Subcutaneous abdominal adipose tissue (tissue), 5 donors: ENCODE measurements at regions not wholly inside any gene's neighbourhood (a gene's known extent, or its start where the extent isn't known, plus 50 kb on each side); places are given as distances from the start of the nearest gene placed in this dataset.

Experiments
- H3K27ac ChIP-seq: one replicate; pipeline ENCODE4 v1.7.0; 2013; ENCODE audit warnings: low read depth, mild to moderate bottlenecking, inconsistent platforms, low read length, moderate library complexity
- H3K27me3 ChIP-seq, 5 donors: one replicate each; pipeline ENCODE4 v1.7.0; 2013; ENCODE audit warnings: low read length in 5 of 5, inconsistent platforms in 1 of 5; ENCODE audit not compliant: control insufficient read depth in 5 of 5, insufficient read depth in 4 of 5
- H3K36me3 ChIP-seq, 5 donors: one replicate each; pipeline ENCODE4 v1.7.0; 2013; ENCODE audit warnings: low read length in 5 of 5; ENCODE audit not compliant: control insufficient read depth in 5 of 5, insufficient read depth in 5 of 5
- H3K4me1 ChIP-seq, 5 donors: one replicate each; pipeline ENCODE4 v1.7.0; 2013; ENCODE audit warnings: low read length in 5 of 5, mild to moderate bottlenecking in 3 of 5, moderate library complexity in 1 of 5; ENCODE audit not compliant: control insufficient read depth in 5 of 5, insufficient read depth in 5 of 5
- H3K4me3 ChIP-seq, 5 donors: one replicate each; pipeline ENCODE4 v1.7.0; 2013; ENCODE audit warnings: low read length in 5 of 5, low read depth in 1 of 5
- H3K9ac ChIP-seq, 5 donors: one replicate each; pipeline ENCODE4 v1.7.0; 2013; ENCODE audit warnings: low read length in 5 of 5, mild to moderate bottlenecking in 4 of 5, moderate library complexity in 3 of 5
- H3K9me3 ChIP-seq, 5 donors: one replicate each; pipeline ENCODE4 v1.7.0; 2013; ENCODE audit warnings: low read length in 5 of 5; ENCODE audit not compliant: control insufficient read depth in 5 of 5
- donor health status: healthy.
- donor health status: healthy.
- donor health status: healthy.
- donor health status: healthy.
- donor health status: healthy.

- H3K4me1 ChIP-seq, result peaks cover 0 to 3% (median 0%) of the 10 kb centered on the region in 5 donors
Measured at GRCh38 chr2:173762221-173762620, 203.0 kb downstream of the SP3 start.

GRCh38 chr2:173762864-173763263, 202.3 kb downstream of the SP3 start:
- H3K27ac ChIP-seq, result no peak overlapping the region
- H3K4me1 ChIP-seq, result peaks cover 0 to 3% (median 0%) of the 10 kb centered on the region in 5 donors
- no peak overlapping the region for H3K9ac ChIP-seq
- H3K4me3 ChIP-seq, result no peak overlapping the region
- H3K36me3 ChIP-seq, result no peaks in the 10 kb centered on the region
- H3K9me3 ChIP-seq, result no peaks in the 10 kb centered on the region
- H3K27me3 ChIP-seq, result peaks cover 0 to 2% (median 0%) of the 10 kb centered on the region in 5 donors

More at GRCh38 chr2:173762221-173762620, 203.0 kb downstream of the SP3 start:
- H3K9ac ChIP-seq, result no peak overlapping the region
- H3K27me3 ChIP-seq, result peaks cover 0 to 2% (median 0%) of the 10 kb centered on the region in 5 donors
- H3K36me3 ChIP-seq, result no peaks in the 10 kb centered on the region
- H3K9me3 ChIP-seq, result no peaks in the 10 kb centered on the region
- H3K27ac ChIP-seq, result no peak overlapping the region
- no peak overlapping the region for H3K4me3 ChIP-seq

- Histone ChIP-seq H3K9me3 (no peaks in the 10 kb centered on the region), H3K27me3 (peaks cover 0 to 2% (median 0%) of the 10 kb centered on the region in 5 donors), H3K36me3 (no peaks in the 10 kb centered on the region), H3K4me3 (no peak overlapping the region), H3K9ac (no peak overlapping the region), H3K4me1 (peaks cover 0 to 3% (median 0%) of the 10 kb centered on the region in 5 donors), H3K27ac (no peak overlapping the region)
Measured at GRCh38 chr2:173763641-173764040, 201.5 kb downstream of the SP3 start.

GRCh38 chr2:173764094-173764493, 201.1 kb downstream of the SP3 start:
- Histone ChIP-seq H3K4me3 (no peak overlapping the region), H3K9me3 (no peaks in the 10 kb centered on the region)

DNA sequence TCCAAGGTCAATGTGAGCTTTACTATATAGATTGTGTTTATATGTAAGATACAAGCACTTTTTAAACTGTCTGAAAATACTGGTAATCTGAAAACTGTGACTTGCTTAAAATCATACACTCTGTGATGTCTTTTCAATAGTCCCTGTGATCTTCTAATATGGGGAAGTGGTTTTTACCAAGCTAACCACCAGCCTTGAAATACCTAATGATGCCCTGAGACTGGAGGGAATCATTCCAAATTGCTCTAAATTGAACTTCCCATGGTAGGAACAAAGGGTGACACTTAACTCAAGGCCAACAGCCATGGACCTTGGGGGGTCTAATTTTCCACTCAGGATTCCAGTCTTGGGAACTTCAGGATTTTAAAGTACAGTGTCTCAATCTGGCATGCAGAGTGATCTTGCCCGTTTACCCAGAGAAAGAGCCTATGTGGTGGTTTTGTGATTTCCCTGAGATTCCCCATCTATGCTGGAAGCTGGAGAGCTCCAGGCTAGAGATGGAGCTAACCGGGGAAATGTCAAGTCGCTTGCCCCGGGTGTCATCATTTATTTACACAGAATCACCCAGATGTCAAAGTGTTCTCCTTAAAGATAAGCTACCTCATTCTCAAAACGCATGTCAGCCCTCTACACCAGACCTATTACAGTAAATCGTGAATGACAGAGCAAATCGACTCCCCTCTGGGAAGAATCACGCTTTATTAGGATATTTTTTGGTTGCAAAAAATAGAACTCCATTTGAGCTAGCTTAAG, 198.5 kb downstream of the SP3 start:
- Histone ChIP-seq H3K9ac (no peak overlapping the region), H3K36me3 (no peaks in the 10 kb centered on the region), H3K4me1 (no peaks in the 10 kb centered on the region), H3K4me3 (no peak overlapping the region), H3K27me3 (peaks cover 0 to 2% (median 0%) of the 10 kb centered on the region in 5 donors), H3K27ac (no peak overlapping the region), H3K9me3 (no peaks in the 10 kb centered on the region)

More at GRCh38 chr2:173764094-173764493, 201.1 kb downstream of the SP3 start:
- Histone ChIP-seq H3K27ac (no peak overlapping the region), H3K4me1 (peaks cover 0 to 3% (median 0%) of the 10 kb centered on the region in 5 donors), H3K36me3 (no peaks in the 10 kb centered on the region), H3K9ac (no peak overlapping the region), H3K27me3 (peaks cover 0 to 2% (median 0%) of the 10 kb centered on the region in 5 donors)

GRCh38 chr2:173770947-173771678, 194.1 kb downstream of the SP3 start:
- Histone ChIP-seq H3K27me3 (no peaks in the 10 kb centered on the region), H3K9me3 (no peaks in the 10 kb centered on the region), H3K4me1 (no peaks in the 10 kb centered on the region), H3K27ac (no peak overlapping the region), H3K9ac (no peak overlapping the region), H3K4me3 (no peak overlapping the region), H3K36me3 (no peaks in the 10 kb centered on the region)

DNA sequence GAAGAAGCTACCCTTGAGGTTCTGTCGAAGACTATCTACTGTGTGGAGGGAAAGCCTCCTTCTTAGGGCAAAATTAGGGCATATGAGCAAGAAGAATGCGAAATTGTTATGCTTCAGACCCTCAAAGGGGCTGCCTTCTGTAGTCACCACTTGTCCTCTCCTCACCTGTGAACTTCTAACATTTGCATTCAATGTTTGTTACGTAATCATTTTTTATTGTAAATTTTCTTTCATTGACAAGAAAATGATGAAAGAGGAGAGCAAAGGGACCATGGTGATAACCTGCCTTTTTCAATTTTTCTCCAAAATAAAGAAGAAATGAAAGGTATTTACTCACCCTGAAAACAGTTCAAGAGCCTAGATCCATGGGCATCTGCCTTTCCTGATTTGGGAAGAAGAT, 193.0 kb downstream of the SP3 start:
- no peak overlapping the region for H3K9ac ChIP-seq
- H3K4me1 ChIP-seq, result no peaks in the 10 kb centered on the region
- no peaks in the 10 kb centered on the region for H3K9me3 ChIP-seq

GRCh38 chr2:173773076-173773475, 192.1 kb downstream of the SP3 start:
- Histone ChIP-seq H3K27ac (no peak overlapping the region), H3K27me3 (no peaks in the 10 kb centered on the region), H3K36me3 (no peaks in the 10 kb centered on the region), H3K4me3 (no peak overlapping the region), H3K9ac (no peak overlapping the region), H3K9me3 (no peaks in the 10 kb centered on the region), H3K4me1 (no peaks in the 10 kb centered on the region)

More for the DNA sequence above, 193.0 kb downstream of the SP3 start:
- no peak overlapping the region for H3K4me3 ChIP-seq
- no peak overlapping the region for H3K27ac ChIP-seq
- no peaks in the 10 kb centered on the region for H3K27me3 ChIP-seq
- H3K36me3 ChIP-seq, result no peaks in the 10 kb centered on the region

- no peaks in the 10 kb centered on the region for H3K27me3 ChIP-seq
Measured at GRCh38 chr2:173775440-173775839, 189.7 kb downstream of the SP3 start.

GRCh38 chr2:173782681-173783080, 182.5 kb downstream of the SP3 start:
- Histone ChIP-seq H3K9me3 (peaks cover 0 to 10% (median 0%) of the 10 kb centered on the region in 5 donors), H3K27me3 (no peaks in the 10 kb centered on the region), H3K9ac (no peak overlapping the region), H3K4me1 (no peaks in the 10 kb centered on the region), H3K4me3 (no peak overlapping the region), H3K36me3 (no peaks in the 10 kb centered on the region), H3K27ac (no peak overlapping the region)

More at GRCh38 chr2:173775440-173775839, 189.7 kb downstream of the SP3 start:
- no peaks in the 10 kb centered on the region for H3K36me3 ChIP-seq
- H3K9me3 ChIP-seq, result peaks cover 0 to 5% (median 0%) of the 10 kb centered on the region in 5 donors
- H3K27ac ChIP-seq, result no peak overlapping the region
- no peaks in the 10 kb centered on the region for H3K4me1 ChIP-seq
- H3K4me3 ChIP-seq, result no peak overlapping the region
- no peak overlapping the region for H3K9ac ChIP-seq
